ENCODE measurements at regions not wholly inside any gene's neighbourhood (a gene's known extent, or its start where the extent isn't known, plus 50 kb on each side); places are given as distances from the start of the nearest gene placed in this dataset.

DNA sequence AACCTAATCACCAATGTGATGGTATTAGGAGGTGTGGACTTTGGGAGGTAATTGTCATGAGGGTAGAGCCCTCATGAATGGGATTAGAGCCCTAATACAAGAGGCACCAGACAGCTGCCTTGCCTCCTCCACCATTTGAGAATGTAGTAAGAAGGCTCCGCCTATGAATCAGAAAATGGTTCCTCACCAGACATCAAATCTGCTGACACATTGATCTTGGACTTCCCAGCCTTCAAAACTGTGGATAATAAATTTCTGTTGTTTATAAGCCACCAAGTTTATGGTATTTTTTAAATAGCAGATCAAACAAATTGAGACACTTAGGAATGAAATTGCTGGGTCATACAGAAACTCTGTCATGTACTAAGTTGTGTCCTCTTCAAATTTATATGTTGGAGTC, 56.8 kb upstream of the COL6A5 start:
- TF ChIP-seq, protein P1, sequence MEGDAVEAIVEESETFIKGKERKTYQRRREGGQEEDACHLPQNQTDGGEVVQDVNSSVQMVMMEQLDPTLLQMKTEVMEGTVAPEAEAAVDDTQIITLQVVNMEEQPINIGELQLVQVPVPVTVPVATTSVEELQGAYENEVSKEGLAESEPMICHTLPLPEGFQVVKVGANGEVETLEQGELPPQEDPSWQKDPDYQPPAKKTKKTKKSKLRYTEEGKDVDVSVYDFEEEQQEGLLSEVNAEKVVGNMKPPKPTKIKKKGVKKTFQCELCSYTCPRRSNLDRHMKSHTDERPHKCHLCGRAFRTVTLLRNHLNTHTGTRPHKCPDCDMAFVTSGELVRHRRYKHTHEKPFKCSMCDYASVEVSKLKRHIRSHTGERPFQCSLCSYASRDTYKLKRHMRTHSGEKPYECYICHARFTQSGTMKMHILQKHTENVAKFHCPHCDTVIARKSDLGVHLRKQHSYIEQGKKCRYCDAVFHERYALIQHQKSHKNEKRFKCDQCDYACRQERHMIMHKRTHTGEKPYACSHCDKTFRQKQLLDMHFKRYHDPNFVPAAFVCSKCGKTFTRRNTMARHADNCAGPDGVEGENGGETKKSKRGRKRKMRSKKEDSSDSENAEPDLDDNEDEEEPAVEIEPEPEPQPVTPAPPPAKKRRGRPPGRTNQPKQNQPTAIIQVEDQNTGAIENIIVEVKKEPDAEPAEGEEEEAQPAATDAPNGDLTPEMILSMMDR (IDR thresholded peaks at IDR 0.05), result no peak
- no peak for TF ChIP-seq POLR2A (IDR thresholded peaks at IDR 0.05)
